NAMALWA (cell line): ENCODE measurements at regions not wholly inside any gene's neighbourhood (a gene's known extent, or its start where the extent isn't known, plus 50 kb on each side); places are given as distances from the start of the nearest gene placed in this dataset.
"Not testable (repeated sequence)": the region's sequence is repeated elsewhere in the genome, so short reads cannot be mapped to it uniquely, and the experiment has no call there.

Source experiments
- DNase-seq: peaks from one replicate; pipeline ENCODE4 v3.0.0-alpha.2; 2015; ENCODE audit warnings: low spot score

DNA sequence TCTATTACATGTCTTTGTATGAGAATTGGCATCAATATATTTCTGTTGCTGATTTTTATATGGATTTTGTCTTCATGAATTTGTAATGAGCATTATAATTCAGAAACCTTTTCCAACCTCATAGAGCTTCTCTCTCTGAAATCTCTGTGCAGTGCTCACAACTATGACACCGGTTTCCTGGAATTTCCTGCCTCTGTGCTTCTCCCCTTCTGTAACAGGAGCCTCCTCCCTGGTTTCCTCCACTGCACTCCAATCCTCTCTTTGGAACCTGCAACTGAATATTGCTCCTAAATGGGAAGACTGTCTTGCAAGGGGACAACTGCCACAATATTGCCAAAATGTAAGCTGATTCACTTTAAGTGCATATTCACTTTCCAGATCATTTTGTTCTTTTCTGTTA is 1147.9 kb downstream of the UQCRFS1 start:
- DNase-seq: no peak

DNA sequence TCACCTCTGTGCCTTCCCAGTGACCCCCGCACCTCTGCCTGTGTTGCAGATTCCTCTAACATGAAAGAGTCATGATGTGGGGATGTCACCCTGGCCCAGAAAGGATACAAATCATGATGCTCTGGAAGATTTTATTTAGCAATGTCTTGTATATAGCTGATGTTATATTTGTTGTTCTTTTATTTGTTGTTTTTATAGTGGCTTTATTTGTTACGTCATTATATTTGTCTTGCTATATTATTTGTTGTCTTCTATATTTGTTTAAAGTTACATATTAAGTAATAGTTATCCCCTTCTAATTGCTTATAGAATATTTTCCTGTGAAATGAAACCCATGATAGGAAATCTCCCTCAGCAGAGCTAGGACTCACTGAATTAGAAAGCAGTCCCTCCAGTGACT is 1149.2 kb downstream of the UQCRFS1 start:
- DNase-seq: no peak

- DNase-seq: no peak
These were observed 1151.8 kb downstream of the UQCRFS1 start for GRCh38 chr19:28061111-28061510.

DNA sequence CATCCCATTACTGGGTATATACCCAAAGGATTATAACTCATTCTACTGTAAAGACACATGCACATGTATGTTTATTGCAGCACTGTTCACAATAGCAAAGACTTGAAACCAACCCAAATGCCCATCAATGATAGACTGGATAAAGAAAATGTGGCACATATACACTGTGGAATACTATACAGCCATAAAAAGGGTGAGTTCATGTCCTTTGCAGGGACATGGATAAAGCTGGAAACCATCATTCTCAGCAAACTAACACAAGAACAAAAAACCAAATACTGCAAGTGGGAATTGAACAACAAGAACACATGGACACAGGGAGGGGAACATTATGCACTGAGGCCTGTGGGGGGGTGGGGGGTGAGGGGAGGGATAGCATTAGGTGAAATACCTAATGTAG is 1155.9 kb downstream of the UQCRFS1 start:
- DNase-seq: not testable (repeated sequence)

DNA sequence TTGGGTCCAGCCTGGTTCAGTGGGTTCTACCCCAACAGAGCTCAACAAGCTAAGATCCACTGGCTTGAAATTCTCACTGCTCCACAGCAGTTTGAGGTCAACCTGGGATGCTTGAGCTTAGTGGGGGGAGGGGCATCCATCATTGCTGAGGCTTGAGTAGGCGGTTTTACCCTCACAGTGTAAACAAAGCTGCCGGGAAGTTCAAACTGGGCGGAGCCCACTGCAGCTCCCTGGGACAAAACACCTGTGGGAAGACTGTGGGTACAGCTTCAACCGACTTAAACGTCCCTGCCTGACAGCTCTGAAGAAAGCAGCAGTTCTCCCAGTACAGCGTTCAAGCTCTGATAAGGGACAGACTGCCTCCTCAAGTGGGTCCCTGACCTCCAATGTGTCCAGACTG is 1161.9 kb downstream of the UQCRFS1 start:
- DNase-seq: no peak

DNA sequence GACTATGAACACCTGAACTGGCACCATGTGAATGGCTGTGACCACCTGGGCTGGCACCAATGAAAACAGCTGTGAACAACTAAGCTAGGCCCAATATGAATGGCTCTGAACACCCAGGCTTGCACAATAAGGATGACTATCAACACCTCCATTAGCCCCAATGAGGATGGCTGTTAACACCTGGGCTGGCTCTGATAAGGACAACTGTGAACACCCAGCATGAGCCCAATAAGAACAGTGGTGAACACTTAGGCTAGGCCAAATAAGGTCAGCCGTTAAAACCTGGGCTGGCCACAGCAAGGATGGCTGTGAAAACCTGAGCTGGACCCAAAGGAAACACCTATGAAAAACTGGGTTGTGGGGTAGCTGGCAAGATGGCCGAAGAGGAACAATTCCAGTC is 1163.1 kb downstream of the UQCRFS1 start:
- DNase-seq: no peak

DNA sequence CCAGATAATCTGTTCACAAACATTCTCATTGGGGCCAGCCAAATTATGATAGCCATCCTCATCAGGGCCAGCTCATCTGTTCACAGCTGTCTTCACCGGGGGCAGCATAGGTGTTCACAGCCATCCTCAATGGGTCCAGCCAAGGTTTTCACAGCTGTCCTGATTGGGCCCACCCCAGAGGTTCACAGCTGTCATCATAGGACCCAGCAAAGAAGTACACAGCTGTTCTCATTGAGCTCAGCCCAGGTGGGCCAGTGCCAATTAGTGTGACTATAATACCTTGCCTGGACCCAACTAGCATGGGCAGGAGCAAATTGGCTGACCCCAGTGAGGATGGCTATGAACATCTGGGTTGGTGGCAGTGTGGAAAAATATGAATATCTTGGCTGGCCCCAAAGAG is 1166.0 kb downstream of the UQCRFS1 start:
- DNase-seq: no peak

- no peak for DNase-seq
These were observed 1167.3 kb downstream of the UQCRFS1 start for GRCh38 chr19:28045621-28046020.

DNA sequence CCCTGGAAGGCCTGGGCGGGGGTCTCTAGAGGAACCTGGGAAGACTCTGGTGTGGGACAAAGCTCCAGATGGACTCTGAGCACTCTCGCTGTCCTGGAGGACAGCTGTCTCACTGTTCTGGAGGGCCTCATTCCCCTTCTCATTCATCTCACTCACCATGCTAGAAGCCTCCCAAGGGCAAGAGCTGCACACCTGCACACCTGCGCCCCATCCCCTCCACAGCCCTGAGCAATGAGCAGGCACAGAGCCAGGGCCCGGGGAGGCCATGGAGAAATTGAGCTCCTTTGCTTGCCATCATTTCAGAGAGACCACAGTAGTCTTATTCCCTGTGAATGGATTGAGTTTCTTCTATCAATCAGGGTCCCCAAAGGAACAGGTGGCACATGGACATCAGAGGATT is 1168.5 kb downstream of the UQCRFS1 start:
- DNase-seq: no peak

DNA sequence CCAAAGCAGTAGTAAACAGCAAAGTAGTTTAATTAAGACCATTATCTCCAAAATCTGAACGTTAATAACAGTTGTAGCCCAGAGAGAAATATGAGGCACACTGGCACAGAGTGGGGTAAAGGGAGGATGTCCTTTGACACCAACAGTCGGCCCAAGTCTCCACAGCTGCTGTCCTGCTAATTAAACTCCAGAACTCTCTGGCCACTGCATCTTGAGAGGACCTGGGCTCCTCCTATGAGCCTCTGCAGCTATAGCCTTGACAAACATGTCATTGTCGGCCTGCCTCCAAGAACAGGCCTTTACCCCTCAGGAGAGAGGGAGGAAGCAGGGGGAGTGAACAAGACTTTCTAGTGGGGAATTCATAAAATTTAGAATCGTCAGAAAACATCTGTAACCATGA is 1170.4 kb downstream of the UQCRFS1 start:
- no peak for DNase-seq

- DNase-seq: no peak
These were observed 1173.1 kb downstream of the UQCRFS1 start for GRCh38 chr19:28039677-28040381.

DNA sequence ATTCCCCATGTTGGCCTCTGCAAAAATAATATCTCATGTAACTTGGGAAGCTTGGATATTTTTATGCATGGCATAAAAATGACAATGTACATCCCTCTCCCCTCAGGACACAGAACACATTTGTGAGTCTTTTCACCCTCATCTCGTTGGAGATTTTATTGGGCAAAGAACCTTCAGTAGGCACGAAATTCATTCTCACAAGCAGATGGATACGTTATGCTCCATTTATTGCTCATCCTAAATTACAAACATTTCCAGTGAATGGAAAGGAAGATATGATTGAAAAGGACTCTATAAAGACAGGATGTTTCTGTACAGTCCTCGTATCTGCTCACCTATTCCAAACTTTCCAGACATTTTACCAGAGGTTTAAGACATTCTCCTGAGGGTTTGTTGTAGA is 1175.8 kb downstream of the UQCRFS1 start:
- DNase-seq: no peak

GRCh38 chr19:28036486-28036885 is 1176.5 kb downstream of the UQCRFS1 start:
- no peak for DNase-seq

GRCh38 chr19:28034936-28035335 is 1178.0 kb downstream of the UQCRFS1 start:
- DNase-seq: no peak

- DNase-seq: no peak
These were observed 1184.0 kb downstream of the UQCRFS1 start for GRCh38 chr19:28028881-28029444.

DNA sequence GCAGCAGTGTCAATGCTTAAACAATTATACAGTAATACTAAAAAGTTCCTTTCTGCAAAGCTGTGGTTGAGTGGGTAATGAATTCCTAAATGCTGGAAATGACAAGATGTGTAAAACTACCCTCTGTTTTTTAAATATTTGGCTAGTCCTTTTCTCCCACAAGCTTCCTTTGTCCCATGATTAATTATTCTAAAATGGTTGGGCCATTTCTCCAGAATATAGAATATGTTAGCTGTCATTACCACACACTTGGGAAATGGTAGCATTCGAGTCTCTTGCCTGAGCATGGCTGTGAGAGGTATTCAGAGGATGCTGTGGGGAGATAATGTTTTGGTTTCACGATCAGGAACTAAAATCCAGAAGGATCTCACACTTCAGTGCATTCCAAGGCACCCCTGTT is 1185.8 kb downstream of the UQCRFS1 start:
- no peak for DNase-seq

GRCh38 chr19:28026636-28027035 is 1186.3 kb downstream of the UQCRFS1 start:
- no peak for DNase-seq

- DNase-seq: no peak
These were observed 1188.0 kb downstream of the UQCRFS1 start for GRCh38 chr19:28024920-28025319.

- DNase-seq: no peak
These were observed 1189.9 kb downstream of the UQCRFS1 start for GRCh38 chr19:28023064-28023463.

DNA sequence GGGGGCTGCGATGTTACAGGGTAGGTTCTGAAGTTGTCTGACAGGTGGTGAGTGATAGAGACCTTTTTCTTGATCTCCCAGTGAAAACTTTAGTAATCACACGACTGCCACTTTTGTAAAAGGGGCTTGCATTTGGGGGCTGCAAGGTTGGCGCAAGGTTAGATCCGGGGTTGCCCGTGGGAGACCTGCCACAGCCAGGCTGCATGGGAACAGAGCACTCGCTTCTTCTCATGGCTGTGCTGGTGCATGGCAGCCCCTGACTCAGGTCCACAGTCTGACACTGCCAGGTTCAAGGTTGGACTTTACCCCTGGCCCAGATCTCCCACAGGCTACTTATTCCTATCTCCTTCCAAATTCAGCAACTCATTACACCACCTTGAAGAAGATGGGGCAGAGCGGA is 1190.4 kb downstream of the UQCRFS1 start:
- DNase-seq: no peak

GRCh38 chr19:28021259-28022185 is 1191.4 kb downstream of the UQCRFS1 start:
- DNase-seq: peak; percentile 11

DNA sequence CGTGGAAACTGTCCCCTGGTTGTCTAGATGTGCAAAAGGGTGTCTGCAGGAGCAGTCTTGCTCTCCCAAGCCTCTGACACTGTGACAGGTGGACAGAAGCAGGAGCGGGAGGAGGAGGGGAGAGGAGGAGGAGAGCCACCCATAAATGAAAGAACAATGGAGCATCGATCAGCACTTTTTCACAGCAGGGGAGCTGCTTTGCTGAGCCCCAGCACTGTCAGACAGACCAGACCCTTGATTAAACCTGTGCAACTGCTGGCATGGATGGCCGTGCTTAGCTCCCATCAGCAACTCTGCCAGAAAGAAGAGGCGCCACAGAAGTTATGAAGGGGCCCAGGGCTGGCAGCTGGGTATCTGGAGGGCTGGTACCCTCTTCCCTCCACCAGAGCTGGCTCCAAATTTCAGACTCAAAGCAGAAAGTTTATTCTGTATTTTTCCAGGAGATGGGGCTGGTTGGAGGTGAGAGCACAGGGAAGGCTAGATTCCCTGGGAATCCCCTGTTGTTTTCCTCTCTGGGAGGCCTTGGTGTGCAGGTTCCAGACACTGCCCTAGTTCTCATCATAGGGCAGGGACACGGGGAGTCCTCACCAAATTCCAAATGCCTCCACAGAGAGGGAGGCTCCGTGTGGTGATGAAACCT is 1192.2 kb downstream of the UQCRFS1 start:
- DNase-seq: no peak

- DNase-seq: no peak
These were observed 1193.0 kb downstream of the UQCRFS1 start for GRCh38 chr19:28019901-28020300.
